Stomach (tissue), 8 donors: ENCODE measurements at regions not wholly inside any gene's neighbourhood (a gene's known extent, or its start where the extent isn't known, plus 50 kb on each side); places are given as distances from the start of the nearest gene placed in this dataset.

Experiments
- DNase-seq, 2 donors: peaks; one replicate each; pipeline versions ENCODE4 v3.0.0 to v3.0.0-alpha.2; 2013 to 2019
- H3K27ac ChIP-seq, 5 donors: fragments of 200-600 bp in 4 of 5; sonication (generic) in 4 of 5; one replicate each; pipeline ENCODE4 v1.5.1; 2013 to 2019; ENCODE audit warnings: mild to moderate bottlenecking in 1 of 5, moderate library complexity in 1 of 5
- H3K27me3 ChIP-seq, 3 donors: fragments of 200-600 bp; sonication (generic); one replicate each; pipeline ENCODE4 v1.5.1; 2017 to 2019; ENCODE audit warnings: mixed run types in 1 of 3
- H3K36me3 ChIP-seq, 4 donors: fragments of 200-600 bp; sonication (generic); 1 replicate in 3 of 4; 2 replicates in 1 of 4; pipeline ENCODE4 v1.5.1; 2016 to 2019
- H3K4me1 ChIP-seq, 4 donors: fragments of 200-600 bp; sonication (generic); one replicate each; pipeline ENCODE4 v1.5.1; 2016 to 2019
- H3K4me3 ChIP-seq, 4 donors: fragments of 200-600 bp; sonication (generic) in 3 of 4; one replicate each; pipeline ENCODE4 v1.5.1; 2016 to 2019; ENCODE audit warnings: mild to moderate bottlenecking in 1 of 4
- H3K9me3 ChIP-seq, 4 donors: fragments of 200-600 bp; sonication (generic); one replicate each; pipeline ENCODE4 v1.5.1; 2016 to 2019
- EP300 ChIP-seq: sonication (generic); formaldehyde crosslinking; IDR thresholded peaks from one replicate; pipeline ENCODE4 v1.6.1; 2017; ENCODE audit warnings: antibody characterized with exemption
- POLR2A ChIP-seq, 4 donors: fragments of 450-650 bp; IDR thresholded peaks; one replicate each; pipeline ENCODE4 v1.6.1; 2016; ENCODE audit warnings: antibody characterized with exemption in 4 of 4, control low read depth in 2 of 4, mild to moderate bottlenecking in 1 of 4, moderate library complexity in 1 of 4
- POLR2AphosphoS5 ChIP-seq, 3 donors: sonication (generic); formaldehyde crosslinking; IDR thresholded peaks; one replicate each; pipeline ENCODE4 v1.6.1; 2016; ENCODE audit warnings: antibody characterized with exemption in 3 of 3
- WGBS, 5 donors: extraction: QIAGEN DNeasy Blood & Tissue Kit in 3 of 5; methylation state at CpG; one replicate each; pipeline versions ENCODE4 v1.1.5 to v1.1.7; 2013 to 2018; 5-methylcytosine and 5-hydroxymethylcytosine counted together
- intact Hi-C: fragments of 100-400 bp; cut with DNase I; formaldehyde crosslinking; loops from one replicate; pipeline ENCODE4 v1.15.1; 2023; ENCODE audit warnings: low total_unique reads
- TF ChIP-seq, protein P1 (sequence below), 7 experiments: fragments of 450-650 bp in 4 of 7; fragments of 200-600 bp in 3 of 7; sonication (generic) in 3 of 7; IDR thresholded peaks; one replicate each; pipeline ENCODE4 v1.5.1; 2016 to 2019; ENCODE audit warnings: antibody characterized with exemption in 7 of 7, control low read depth in 2 of 7, mild to moderate bottlenecking in 1 of 7
- donor health status: healthy with polysubstance abuse.
- donor health status: Bipolar disorder and iron deficiency.
- donor health status: healthy.

DNA sequence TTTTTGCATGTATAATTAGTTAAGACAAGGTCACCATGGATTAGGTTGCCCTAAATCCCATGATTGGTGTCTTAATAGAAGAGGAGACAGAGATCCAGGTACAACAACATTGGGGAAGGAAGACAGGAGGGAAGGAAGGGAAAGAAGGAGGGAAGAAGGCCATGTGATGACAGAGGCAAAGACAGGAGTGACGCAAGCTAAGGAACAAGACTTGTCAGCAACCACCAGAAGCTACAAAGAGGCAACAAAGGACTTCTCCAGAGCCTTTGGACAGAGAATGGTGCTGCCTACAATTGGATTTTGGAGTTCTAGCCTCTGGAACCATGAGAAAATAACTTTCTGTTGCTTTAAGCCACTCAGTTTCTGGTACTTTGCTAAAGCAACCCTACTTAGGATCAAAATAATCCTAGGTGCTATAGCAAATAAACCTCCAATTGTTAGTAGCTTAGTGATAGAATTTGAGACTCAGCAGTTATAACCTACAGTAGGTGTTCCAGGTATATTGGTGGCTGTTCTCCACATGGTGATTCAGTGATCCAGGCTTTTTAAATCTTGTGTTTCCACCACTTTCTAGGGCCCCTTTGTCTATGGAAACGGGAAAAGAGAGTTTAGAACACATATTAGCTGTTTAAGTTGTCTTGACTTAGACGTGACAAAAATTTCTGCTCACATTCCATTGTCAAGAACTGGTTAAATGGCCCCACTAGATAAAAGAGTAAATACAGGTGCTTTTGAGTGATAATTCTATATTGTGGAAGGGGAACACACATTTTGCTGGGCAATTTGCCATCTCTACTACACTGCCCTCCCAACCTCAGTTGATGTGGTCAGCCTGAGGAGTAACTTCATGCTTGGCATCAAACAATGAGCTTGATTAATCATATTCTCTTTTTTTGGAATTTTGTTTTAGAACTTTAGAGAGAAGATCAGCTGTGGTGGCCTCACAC, 70.5 kb upstream of the SP4 start:
- Histone ChIP-seq H3K27me3 (no peaks in the 10 kb centered on the region), H3K27ac (no peak overlapping the region), H3K36me3 (no peaks in the 10 kb centered on the region), H3K4me3 (no peak overlapping the region), H3K9me3 (no peaks in the 10 kb centered on the region), H3K4me1 (peaks cover 0 to 9% (median 0%) of the 10 kb centered on the region in 4 donors)
- WGBS, 5 donors = 51 to 81% (median 65%) methylated on average over 3 of the region's 3 CpGs
- DNase-seq = no peak
- intact Hi-C loops = no loop called here
- TF ChIP-seq POLR2A (IDR thresholded peaks at IDR 0.05) (no peak), EP300 (no peak)
- TF ChIP-seq, protein P1, sequence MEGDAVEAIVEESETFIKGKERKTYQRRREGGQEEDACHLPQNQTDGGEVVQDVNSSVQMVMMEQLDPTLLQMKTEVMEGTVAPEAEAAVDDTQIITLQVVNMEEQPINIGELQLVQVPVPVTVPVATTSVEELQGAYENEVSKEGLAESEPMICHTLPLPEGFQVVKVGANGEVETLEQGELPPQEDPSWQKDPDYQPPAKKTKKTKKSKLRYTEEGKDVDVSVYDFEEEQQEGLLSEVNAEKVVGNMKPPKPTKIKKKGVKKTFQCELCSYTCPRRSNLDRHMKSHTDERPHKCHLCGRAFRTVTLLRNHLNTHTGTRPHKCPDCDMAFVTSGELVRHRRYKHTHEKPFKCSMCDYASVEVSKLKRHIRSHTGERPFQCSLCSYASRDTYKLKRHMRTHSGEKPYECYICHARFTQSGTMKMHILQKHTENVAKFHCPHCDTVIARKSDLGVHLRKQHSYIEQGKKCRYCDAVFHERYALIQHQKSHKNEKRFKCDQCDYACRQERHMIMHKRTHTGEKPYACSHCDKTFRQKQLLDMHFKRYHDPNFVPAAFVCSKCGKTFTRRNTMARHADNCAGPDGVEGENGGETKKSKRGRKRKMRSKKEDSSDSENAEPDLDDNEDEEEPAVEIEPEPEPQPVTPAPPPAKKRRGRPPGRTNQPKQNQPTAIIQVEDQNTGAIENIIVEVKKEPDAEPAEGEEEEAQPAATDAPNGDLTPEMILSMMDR (IDR thresholded peaks at IDR 0.05) = no peak

DNA sequence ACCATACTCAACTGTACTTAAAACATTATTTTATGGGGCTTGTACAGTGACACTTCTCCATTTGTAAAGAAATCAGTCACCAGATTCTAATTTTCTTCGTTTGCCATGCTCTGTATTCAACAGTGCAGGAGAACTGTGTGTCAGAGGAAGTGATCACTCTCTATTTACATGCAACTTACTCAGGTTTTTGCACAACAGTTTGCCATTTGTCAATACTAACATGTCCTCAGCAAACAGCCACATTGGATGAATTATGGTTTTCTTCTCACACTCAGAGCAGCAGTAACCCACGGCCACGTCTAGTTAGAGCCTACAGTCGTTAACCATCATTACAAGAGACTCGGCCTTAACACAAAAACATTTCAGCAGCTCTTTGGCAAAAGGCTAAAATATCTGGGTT, 69.2 kb upstream of the SP4 start:
- 63 to 85% (median 76%) methylated on average over 5 of the region's 5 CpGs for WGBS, 5 donors
- Histone ChIP-seq H3K4me3 (no peak overlapping the region), H3K27ac (no peak overlapping the region), H3K27me3 (no peaks in the 10 kb centered on the region), H3K9me3 (no peaks in the 10 kb centered on the region), H3K36me3 (no peaks in the 10 kb centered on the region), H3K4me1 (peaks cover 0 to 9% (median 0%) of the 10 kb centered on the region in 4 donors)
- intact Hi-C loops = no loop called here
- TF ChIP-seq POLR2AphosphoS5 (IDR thresholded peaks at IDR 0.05) = no peak
- TF ChIP-seq POLR2A (IDR thresholded peaks at IDR 0.05) = no peak
- no peak for TF ChIP-seq EP300
- TF ChIP-seq, protein P1 (IDR thresholded peaks at IDR 0.05) = no peak
- DNase-seq = no peak

DNA sequence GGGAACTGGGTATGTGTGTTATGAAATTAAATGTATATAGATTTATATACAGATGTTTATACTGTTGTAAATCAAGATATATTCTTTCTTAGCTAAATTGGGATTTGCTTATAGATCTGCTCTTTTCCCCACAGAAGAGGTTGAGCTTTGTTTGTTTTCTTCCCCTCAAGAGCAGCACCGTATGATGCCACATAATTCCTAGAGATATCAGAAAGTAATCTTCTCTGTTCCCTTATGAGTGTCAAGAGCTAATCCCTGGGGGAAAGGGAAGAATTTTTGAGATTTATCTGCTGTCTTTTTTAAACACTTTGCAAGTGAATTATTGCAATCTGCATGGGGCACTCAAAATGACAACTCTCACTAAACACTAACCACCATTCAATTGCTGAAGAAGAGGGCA, 68.7 kb upstream of the SP4 start:
- no peaks in the 10 kb centered on the region for H3K36me3 ChIP-seq
- TF ChIP-seq POLR2AphosphoS5 (IDR thresholded peaks at IDR 0.05) = no peak
- DNase-seq = no peak

DNA sequence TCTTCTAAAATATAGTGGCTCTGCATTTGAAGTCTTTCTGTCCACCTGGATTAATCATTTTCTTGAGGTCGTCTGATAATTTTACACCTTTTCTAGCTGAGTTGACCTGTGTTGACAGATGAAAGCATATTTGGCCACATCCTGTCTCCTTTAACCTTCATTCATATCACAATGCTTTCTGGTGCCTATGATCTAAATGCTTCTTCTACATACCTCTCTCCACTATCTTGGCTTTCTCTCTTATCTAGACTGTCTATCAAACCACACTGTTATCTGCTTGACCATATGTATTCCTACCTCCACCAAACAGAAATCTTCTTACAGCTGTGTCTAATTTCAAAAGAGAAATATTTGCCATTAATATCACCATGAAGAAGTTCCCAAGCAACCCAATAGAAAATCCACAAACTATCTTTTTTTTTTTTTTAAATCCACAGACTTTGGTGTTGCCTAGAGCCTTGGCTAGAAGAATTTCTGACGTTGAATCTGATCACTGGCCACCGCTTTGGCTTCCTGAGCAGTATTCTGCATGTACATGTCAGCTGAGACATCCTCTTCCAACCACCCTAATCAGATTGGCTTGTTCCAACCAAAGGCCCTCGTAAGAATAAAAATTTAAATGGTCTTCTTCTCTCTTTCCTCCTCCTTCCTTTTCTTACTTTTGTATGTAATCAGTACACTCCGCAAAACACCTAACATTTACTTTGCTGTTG, 66.3 kb upstream of the SP4 start:
- Histone ChIP-seq H3K9me3 (no peaks in the 10 kb centered on the region), H3K27ac (no peak overlapping the region), H3K27me3 (no peaks in the 10 kb centered on the region), H3K4me3 (no peak overlapping the region), H3K4me1 (peaks cover 0 to 18% (median 2%) of the 10 kb centered on the region in 4 donors), H3K36me3 (no peaks in the 10 kb centered on the region)
- no peak for DNase-seq
- WGBS, 5 donors = 65 to 78% (median 74%) methylated on average over 5 of the region's 5 CpGs
- intact Hi-C loops = no loop called here
- no peak for TF ChIP-seq POLR2A (IDR thresholded peaks at IDR 0.05)
- no peak for TF ChIP-seq EP300
- no peak for TF ChIP-seq POLR2AphosphoS5 (IDR thresholded peaks at IDR 0.05)
- TF ChIP-seq, protein P1 (IDR thresholded peaks at IDR 0.05) = no peak

More for the DNA sequence above, 68.7 kb upstream of the SP4 start:
- Histone ChIP-seq H3K4me1 (peaks cover 0 to 8% (median 0%) of the 10 kb centered on the region in 4 donors), H3K9me3 (no peaks in the 10 kb centered on the region), H3K4me3 (no peak overlapping the region), H3K27ac (no peak overlapping the region), H3K27me3 (no peaks in the 10 kb centered on the region)
- intact Hi-C loops = no loop called here
- WGBS, 5 donors = 43 to 72% (median 63%) methylated on average over 1 of the region's 1 CpG
